ENCODE measurements at regions not wholly inside any gene's neighbourhood (a gene's known extent, or its start where the extent isn't known, plus 50 kb on each side); places are given as distances from the start of the nearest gene placed in this dataset.

- DNase-seq (ENCODE audit: extremely low read depth, low read depth), result no peak
Measured at GRCh38 chr2:191601060-191601459, 76.9 kb upstream of the NABP1 start.

GRCh38 chr2:191604154-191604553 lies 73.8 kb upstream of the NABP1 start:
- no peak for DNase-seq (ENCODE audit: extremely low read depth, low read depth)

- DNase-seq (ENCODE audit: extremely low read depth, low read depth), result no peak
Measured at GRCh38 chr2:191607096-191607495, 70.8 kb upstream of the NABP1 start.

GRCh38 chr2:191610756-191611155 lies 67.2 kb upstream of the NABP1 start:
- no peak for DNase-seq (ENCODE audit: extremely low read depth, low read depth)

- no peak for DNase-seq (ENCODE audit: extremely low read depth, low read depth)
Measured at GRCh38 chr2:191611614-191612013, 66.3 kb upstream of the NABP1 start.

- DNase-seq (ENCODE audit: extremely low read depth, low read depth), result no peak
Measured at GRCh38 chr2:191612496-191612895, 65.4 kb upstream of the NABP1 start.

- DNase-seq (ENCODE audit: extremely low read depth, low read depth), result no peak
Measured at GRCh38 chr2:191614759-191615158, 63.2 kb upstream of the NABP1 start.

GRCh38 chr2:191615596-191615995 lies 62.3 kb upstream of the NABP1 start:
- DNase-seq (ENCODE audit: extremely low read depth, low read depth), result no peak

- DNase-seq (ENCODE audit: extremely low read depth, low read depth), result no peak
Measured at GRCh38 chr2:191617575-191617974, 60.4 kb upstream of the NABP1 start.

GRCh38 chr2:191618046-191618780 lies 59.7 kb upstream of the NABP1 start:
- DNase-seq (ENCODE audit: extremely low read depth, low read depth), result no peak

- no peak for DNase-seq (ENCODE audit: extremely low read depth, low read depth)
Measured at GRCh38 chr2:191618786-191619185, 59.1 kb upstream of the NABP1 start.

GRCh38 chr2:191620144-191620543 lies 57.8 kb upstream of the NABP1 start:
- DNase-seq (ENCODE audit: extremely low read depth, low read depth), result no peak

- DNase-seq (ENCODE audit: extremely low read depth, low read depth), result no peak
Measured at GRCh38 chr2:191622374-191623320, 55.3 kb upstream of the NABP1 start.

GRCh38 chr2:191625016-191625415 lies 52.9 kb upstream of the NABP1 start:
- DNase-seq (ENCODE audit: extremely low read depth, low read depth), result no peak

GRCh38 chr2:191625446-191625845 lies 52.5 kb upstream of the NABP1 start:
- DNase-seq (ENCODE audit: extremely low read depth, low read depth), result no peak

GRCh38 chr2:191626497-191627151 lies 51.3 kb upstream of the NABP1 start:
- DNase-seq (ENCODE audit: extremely low read depth, low read depth), result no peak

GRCh38 chr2:191627518-191627917 lies 50.4 kb upstream of the NABP1 start:
- DNase-seq (ENCODE audit: extremely low read depth, low read depth), result no peak
